ENCODE measurements at regions not wholly inside any gene's neighbourhood (a gene's known extent, or its start where the extent isn't known, plus 50 kb on each side); places are given as distances from the start of the nearest gene placed in this dataset.
"Not testable (repeated sequence)": the region's sequence is repeated elsewhere in the genome, so short reads cannot be mapped to it uniquely, and the experiment has no call there.

GRCh38 chr13:59398127-59398526 lies 765.6 kb downstream of the DIAPH3 start:
- Mint-ChIP-seq H3K36me3 (ENCODE audit: low read depth) (no peaks in the 10 kb centered on the region), H3K4me3 (no peak overlapping the region), H3K9me3 (ENCODE audit: insufficient read depth) (peaks cover 10% of the 10 kb centered on the region), H3K27me3 (ENCODE audit: low read depth) (peaks cover 2% of the 10 kb centered on the region), H3K4me1 (ENCODE audit: low read depth) (no peaks in the 10 kb centered on the region), H3K27ac (no peak overlapping the region)
- POLR2A ChIA-PET = interaction anchor here (0.5 kb wide), 1 partner anchor 278 kb away, joined by 3 read pairs; no protein-coding TSS in a partner anchor
- CTCF ChIA-PET = no interaction called here
- ATAC-seq (no peak), DNase-seq (no peak)

- DNase-seq (no peak), ATAC-seq (no peak)
- H3K27me3 Mint-ChIP-seq (ENCODE audit: low read depth) = peaks cover 2% of the 10 kb centered on the region
- CTCF ChIA-PET = no interaction called here
- peaks cover 13% of the 10 kb centered on the region for H3K9me3 Mint-ChIP-seq (ENCODE audit: insufficient read depth)
- H3K4me3 Mint-ChIP-seq = no peak overlapping the region
- no peak overlapping the region for H3K27ac Mint-ChIP-seq
- POLR2A ChIA-PET = no interaction called here
- H3K4me1 Mint-ChIP-seq (ENCODE audit: low read depth) = no peaks in the 10 kb centered on the region
- H3K36me3 Mint-ChIP-seq (ENCODE audit: low read depth) = no peaks in the 10 kb centered on the region
Observed at GRCh38 chr13:59398661-59399060, 765.1 kb downstream of the DIAPH3 start.

GRCh38 chr13:59399513-59399912 lies 764.2 kb downstream of the DIAPH3 start:
- H3K4me3 Mint-ChIP-seq = no peak overlapping the region
- peaks cover 2% of the 10 kb centered on the region for H3K27me3 Mint-ChIP-seq (ENCODE audit: low read depth)
- ATAC-seq = no peak
- H3K4me1 Mint-ChIP-seq (ENCODE audit: low read depth) = no peaks in the 10 kb centered on the region
- peaks cover 13% of the 10 kb centered on the region for H3K9me3 Mint-ChIP-seq (ENCODE audit: insufficient read depth)
- no peak overlapping the region for H3K27ac Mint-ChIP-seq
- POLR2A ChIA-PET = no interaction called here
- CTCF ChIA-PET = no interaction called here
- no peaks in the 10 kb centered on the region for H3K36me3 Mint-ChIP-seq (ENCODE audit: low read depth)
- DNase-seq = no peak

- Mint-ChIP-seq H3K9me3 (ENCODE audit: insufficient read depth) (peaks cover 24% of the 10 kb centered on the region), H3K36me3 (ENCODE audit: low read depth) (no peaks in the 10 kb centered on the region), H3K27ac (no peak overlapping the region), H3K27me3 (ENCODE audit: low read depth) (peaks cover 2% of the 10 kb centered on the region), H3K4me1 (ENCODE audit: low read depth) (no peaks in the 10 kb centered on the region), H3K4me3 (no peak overlapping the region)
- ChIA-PET POLR2A (no interaction called here), CTCF (interaction anchor here (1.7 kb wide), 1 partner anchor 13 kb away, joined by 8 read pairs; no protein-coding TSS in a partner anchor)
- ATAC-seq (no peak), DNase-seq (no peak)
Observed at GRCh38 chr13:59404331-59404730, 759.4 kb downstream of the DIAPH3 start.

GRCh38 chr13:59407251-59407650 lies 756.5 kb downstream of the DIAPH3 start:
- not testable (repeated sequence) for DNase-seq, ATAC-seq

GRCh38 chr13:59408738-59409137 lies 755.0 kb downstream of the DIAPH3 start:
- Mint-ChIP-seq H3K27ac (no peak overlapping the region), H3K4me1 (ENCODE audit: low read depth) (no peaks in the 10 kb centered on the region), H3K4me3 (no peak overlapping the region), H3K36me3 (ENCODE audit: low read depth) (no peaks in the 10 kb centered on the region), H3K9me3 (ENCODE audit: insufficient read depth) (peaks cover 10% of the 10 kb centered on the region), H3K27me3 (ENCODE audit: low read depth) (no peaks in the 10 kb centered on the region)
- DNase-seq (no peak), ATAC-seq (no peak)
- POLR2A ChIA-PET = no interaction called here
- CTCF ChIA-PET = no interaction called here

More at GRCh38 chr13:59407251-59407650, 756.5 kb downstream of the DIAPH3 start:
- CTCF ChIA-PET; POLR2A ChIA-PET; H3K27ac Mint-ChIP-seq; H3K36me3 Mint-ChIP-seq (ENCODE audit: low read depth); H3K4me3 Mint-ChIP-seq; H3K4me1 Mint-ChIP-seq (ENCODE audit: low read depth); H3K27me3 Mint-ChIP-seq (ENCODE audit: low read depth): not testable (repeated sequence)
- peaks cover 21% of the 10 kb centered on the region for H3K9me3 Mint-ChIP-seq (ENCODE audit: insufficient read depth)

- H3K4me3 Mint-ChIP-seq = no peak overlapping the region
- no peak overlapping the region for H3K27ac Mint-ChIP-seq
- peaks cover 10% of the 10 kb centered on the region for H3K9me3 Mint-ChIP-seq (ENCODE audit: insufficient read depth)
- no peaks in the 10 kb centered on the region for H3K27me3 Mint-ChIP-seq (ENCODE audit: low read depth)
- POLR2A ChIA-PET = no interaction called here
- H3K4me1 Mint-ChIP-seq (ENCODE audit: low read depth) = no peaks in the 10 kb centered on the region
- H3K36me3 Mint-ChIP-seq (ENCODE audit: low read depth) = no peaks in the 10 kb centered on the region
- ATAC-seq (no peak), DNase-seq (no peak)
- CTCF ChIA-PET = no interaction called here
Observed at GRCh38 chr13:59409211-59409610, 754.5 kb downstream of the DIAPH3 start.

GRCh38 chr13:59409634-59410200 lies 754.0 kb downstream of the DIAPH3 start:
- peaks cover 10% of the 10 kb centered on the region for H3K9me3 Mint-ChIP-seq (ENCODE audit: insufficient read depth)
- H3K4me3 Mint-ChIP-seq = no peak overlapping the region
- ChIA-PET POLR2A (no interaction called here), CTCF (no interaction called here)
- H3K27me3 Mint-ChIP-seq (ENCODE audit: low read depth) = no peaks in the 10 kb centered on the region
- no peak for ATAC-seq
- no peaks in the 10 kb centered on the region for H3K4me1 Mint-ChIP-seq (ENCODE audit: low read depth)
- H3K36me3 Mint-ChIP-seq (ENCODE audit: low read depth) = no peaks in the 10 kb centered on the region
- DNase-seq = no peak
- no peak overlapping the region for H3K27ac Mint-ChIP-seq

- Mint-ChIP-seq H3K36me3 (ENCODE audit: low read depth) (no peaks in the 10 kb centered on the region), H3K4me1 (ENCODE audit: low read depth) (no peaks in the 10 kb centered on the region), H3K9me3 (ENCODE audit: insufficient read depth) (no peaks in the 10 kb centered on the region), H3K27ac (no peak overlapping the region), H3K27me3 (ENCODE audit: low read depth) (peaks cover 4% of the 10 kb centered on the region), H3K4me3 (no peak overlapping the region)
- DNase-seq (no peak), ATAC-seq (no peak)
- CTCF ChIA-PET = interaction anchor here (1.0 kb wide), 1 partner anchor 21 kb away, joined by 4 read pairs; no protein-coding TSS in a partner anchor
- POLR2A ChIA-PET = no interaction called here
Observed at GRCh38 chr13:59413126-59413525, 750.6 kb downstream of the DIAPH3 start.

- H3K27me3 Mint-ChIP-seq (ENCODE audit: low read depth) = peaks cover 4% of the 10 kb centered on the region
- ChIA-PET CTCF (no interaction called here), POLR2A (no interaction called here)
- no peaks in the 10 kb centered on the region for H3K9me3 Mint-ChIP-seq (ENCODE audit: insufficient read depth)
- no peaks in the 10 kb centered on the region for H3K36me3 Mint-ChIP-seq (ENCODE audit: low read depth)
- DNase-seq = no peak
- no peaks in the 10 kb centered on the region for H3K4me1 Mint-ChIP-seq (ENCODE audit: low read depth)
- H3K27ac Mint-ChIP-seq = no peak overlapping the region
- no peak for ATAC-seq
- H3K4me3 Mint-ChIP-seq = no peak overlapping the region
Observed at GRCh38 chr13:59414006-59414405, 749.7 kb downstream of the DIAPH3 start.

- H3K4me3 Mint-ChIP-seq = no peak overlapping the region
- H3K27me3 Mint-ChIP-seq (ENCODE audit: low read depth) = peaks cover 4% of the 10 kb centered on the region
- no peak for DNase-seq
- no peak for ATAC-seq
- no peaks in the 10 kb centered on the region for H3K36me3 Mint-ChIP-seq (ENCODE audit: low read depth)
- no peak overlapping the region for H3K27ac Mint-ChIP-seq
- no peaks in the 10 kb centered on the region for H3K4me1 Mint-ChIP-seq (ENCODE audit: low read depth)
- H3K9me3 Mint-ChIP-seq (ENCODE audit: insufficient read depth) = no peaks in the 10 kb centered on the region
- ChIA-PET CTCF (no interaction called here), POLR2A (no interaction called here)
Observed at GRCh38 chr13:59415498-59415897, 748.2 kb downstream of the DIAPH3 start.

- no peaks in the 10 kb centered on the region for H3K4me1 Mint-ChIP-seq (ENCODE audit: low read depth)
- no peak overlapping the region for H3K27ac Mint-ChIP-seq
- H3K36me3 Mint-ChIP-seq (ENCODE audit: low read depth) = no peaks in the 10 kb centered on the region
- CTCF ChIA-PET = no interaction called here
- DNase-seq = no peak
- no peaks in the 10 kb centered on the region for H3K9me3 Mint-ChIP-seq (ENCODE audit: insufficient read depth)
- no peak for ATAC-seq
- peaks cover 4% of the 10 kb centered on the region for H3K27me3 Mint-ChIP-seq (ENCODE audit: low read depth)
- POLR2A ChIA-PET = no interaction called here
- H3K4me3 Mint-ChIP-seq = no peak overlapping the region
Observed at GRCh38 chr13:59416561-59416960, 747.2 kb downstream of the DIAPH3 start.

- H3K36me3 Mint-ChIP-seq (ENCODE audit: low read depth) = no peaks in the 10 kb centered on the region
- POLR2A ChIA-PET = interaction anchor here (0.6 kb wide), 1 partner anchor 11 kb away, joined by 3 read pairs; no protein-coding TSS in a partner anchor
- no peaks in the 10 kb centered on the region for H3K27me3 Mint-ChIP-seq (ENCODE audit: low read depth)
- H3K9me3 Mint-ChIP-seq (ENCODE audit: insufficient read depth) = no peaks in the 10 kb centered on the region
- H3K4me3 Mint-ChIP-seq = no peak overlapping the region
- H3K27ac Mint-ChIP-seq = no peak overlapping the region
- CTCF ChIA-PET = no interaction called here
- no peak for ATAC-seq
- DNase-seq = no peak
- H3K4me1 Mint-ChIP-seq (ENCODE audit: low read depth) = no peaks in the 10 kb centered on the region
Observed at GRCh38 chr13:59422646-59423045, 741.1 kb downstream of the DIAPH3 start.
